ENCODE measurements at regions not wholly inside any gene's neighbourhood (a gene's known extent, or its start where the extent isn't known, plus 50 kb on each side); places are given as distances from the start of the nearest gene placed in this dataset.

- Mint-ChIP-seq H3K9me3 (ENCODE audit: low read depth, unreplicated experiment) (no peaks in the 10 kb centered on the region), H3K36me3 (ENCODE audit: insufficient read depth, unreplicated experiment) (no peaks in the 10 kb centered on the region), H3K27me3 (ENCODE audit: unreplicated experiment) (peaks cover 97% of the 10 kb centered on the region), H3K4me1 (ENCODE audit: low read depth, unreplicated experiment) (no peaks in the 10 kb centered on the region), H3K27ac (ENCODE audit: unreplicated experiment) (no peak overlapping the region), H3K4me3 (ENCODE audit: low read depth, unreplicated experiment) (no peak overlapping the region)
- CTCF ChIA-PET, result interaction anchor here (0.6 to 2.0 kb wide), 5 partner anchors 11 to 349 kb away, joined by 3 to 61 read pairs (median 4); partner anchors contain the start of gene NSG2
- no peak for DNase-seq
- TF ChIP-seq, protein P1, sequence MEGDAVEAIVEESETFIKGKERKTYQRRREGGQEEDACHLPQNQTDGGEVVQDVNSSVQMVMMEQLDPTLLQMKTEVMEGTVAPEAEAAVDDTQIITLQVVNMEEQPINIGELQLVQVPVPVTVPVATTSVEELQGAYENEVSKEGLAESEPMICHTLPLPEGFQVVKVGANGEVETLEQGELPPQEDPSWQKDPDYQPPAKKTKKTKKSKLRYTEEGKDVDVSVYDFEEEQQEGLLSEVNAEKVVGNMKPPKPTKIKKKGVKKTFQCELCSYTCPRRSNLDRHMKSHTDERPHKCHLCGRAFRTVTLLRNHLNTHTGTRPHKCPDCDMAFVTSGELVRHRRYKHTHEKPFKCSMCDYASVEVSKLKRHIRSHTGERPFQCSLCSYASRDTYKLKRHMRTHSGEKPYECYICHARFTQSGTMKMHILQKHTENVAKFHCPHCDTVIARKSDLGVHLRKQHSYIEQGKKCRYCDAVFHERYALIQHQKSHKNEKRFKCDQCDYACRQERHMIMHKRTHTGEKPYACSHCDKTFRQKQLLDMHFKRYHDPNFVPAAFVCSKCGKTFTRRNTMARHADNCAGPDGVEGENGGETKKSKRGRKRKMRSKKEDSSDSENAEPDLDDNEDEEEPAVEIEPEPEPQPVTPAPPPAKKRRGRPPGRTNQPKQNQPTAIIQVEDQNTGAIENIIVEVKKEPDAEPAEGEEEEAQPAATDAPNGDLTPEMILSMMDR (IDR thresholded peaks at IDR 0.05; ENCODE audit: unreplicated experiment), result no peak
- BruUV-seq (replicated peaks), result no TSS peak
- intact Hi-C loops (cut with micrococcal nuclease; ENCODE audit: unreplicated experiment), result no loop called here
These were observed 267.1 kb downstream of the NSG2 start for GRCh38 chr5:174312641-174313040.

DNA sequence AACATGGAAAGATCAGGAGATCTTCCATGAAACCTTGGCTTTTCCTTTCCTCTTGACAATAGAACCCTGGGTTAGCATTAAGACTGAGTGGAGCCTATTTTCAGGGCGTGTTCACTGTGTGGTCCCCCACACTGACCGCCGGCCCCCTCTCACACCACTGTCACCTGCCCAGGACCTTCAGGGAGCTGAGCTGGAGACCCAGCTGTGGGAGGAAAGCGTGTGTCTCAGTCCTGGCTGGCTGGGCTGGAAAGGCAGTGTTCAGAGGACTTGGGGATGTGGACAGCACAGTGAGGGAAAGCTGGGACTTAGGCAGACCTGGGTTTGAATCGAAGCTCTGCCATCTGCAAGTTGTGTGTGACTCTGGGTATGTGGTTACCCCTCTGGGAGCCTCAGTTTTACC lies 268.1 kb downstream of the NSG2 start:
- no peaks in the 10 kb centered on the region for H3K9me3 Mint-ChIP-seq (ENCODE audit: low read depth, unreplicated experiment)
- peaks cover 97% of the 10 kb centered on the region for H3K27me3 Mint-ChIP-seq (ENCODE audit: unreplicated experiment)

GRCh38 chr5:174314261-174314660 lies 268.8 kb downstream of the NSG2 start:
- CTCF ChIA-PET, result interaction anchor here (0.5 to 2.9 kb wide), 2 partner anchors 269 to 439 kb away, joined by 5 to 15 read pairs; partner anchors contain the start of gene NSG2
- H3K4me1 Mint-ChIP-seq (ENCODE audit: low read depth, unreplicated experiment), result no peaks in the 10 kb centered on the region
- BruUV-seq (replicated peaks), result no TSS peak

More for the DNA sequence above, 268.1 kb downstream of the NSG2 start:
- TF ChIP-seq, protein P1 (IDR thresholded peaks at IDR 0.05; ENCODE audit: unreplicated experiment), result no peak
- DNase-seq, result no peak
- Mint-ChIP-seq H3K4me3 (ENCODE audit: low read depth, unreplicated experiment) (no peak overlapping the region), H3K36me3 (ENCODE audit: insufficient read depth, unreplicated experiment) (no peaks in the 10 kb centered on the region), H3K4me1 (ENCODE audit: low read depth, unreplicated experiment) (no peaks in the 10 kb centered on the region), H3K27ac (ENCODE audit: unreplicated experiment) (no peak overlapping the region)
- intact Hi-C loops (cut with micrococcal nuclease; ENCODE audit: unreplicated experiment), result no loop called here
- no TSS peak for BruUV-seq (replicated peaks)
- CTCF ChIA-PET, result interaction anchor here (0.5 to 2.9 kb wide), 2 partner anchors 268 to 439 kb away, joined by 5 to 15 read pairs; partner anchors contain the start of gene NSG2

GRCh38 chr5:174315471-174315870 lies 270.0 kb downstream of the NSG2 start:
- no peaks in the 10 kb centered on the region for H3K9me3 Mint-ChIP-seq (ENCODE audit: low read depth, unreplicated experiment)
- TF ChIP-seq, protein P1 (IDR thresholded peaks at IDR 0.05; ENCODE audit: unreplicated experiment), result no peak
- no peaks in the 10 kb centered on the region for H3K4me1 Mint-ChIP-seq (ENCODE audit: low read depth, unreplicated experiment)
- BruUV-seq (replicated peaks), result no TSS peak
- H3K4me3 Mint-ChIP-seq (ENCODE audit: low read depth, unreplicated experiment), result no peak overlapping the region
- H3K27ac Mint-ChIP-seq (ENCODE audit: unreplicated experiment), result no peak overlapping the region
- intact Hi-C loops (cut with micrococcal nuclease; ENCODE audit: unreplicated experiment), result loop anchor here (5.0 kb wide), 1 partner anchor 1023 kb away; no protein-coding TSS in a partner anchor
- DNase-seq, result no peak
- peaks cover 97% of the 10 kb centered on the region for H3K27me3 Mint-ChIP-seq (ENCODE audit: unreplicated experiment)
- no peaks in the 10 kb centered on the region for H3K36me3 Mint-ChIP-seq (ENCODE audit: insufficient read depth, unreplicated experiment)
- CTCF ChIA-PET, result interaction anchor here (0.6 to 2.9 kb wide), 2 partner anchors 270 to 409 kb away, joined by 4 to 15 read pairs; partner anchors contain the start of genes MSX2 and NSG2

More at GRCh38 chr5:174314261-174314660, 268.8 kb downstream of the NSG2 start:
- Mint-ChIP-seq H3K9me3 (ENCODE audit: low read depth, unreplicated experiment) (no peaks in the 10 kb centered on the region), H3K4me3 (ENCODE audit: low read depth, unreplicated experiment) (no peak overlapping the region), H3K27ac (ENCODE audit: unreplicated experiment) (no peak overlapping the region), H3K27me3 (ENCODE audit: unreplicated experiment) (peaks cover 97% of the 10 kb centered on the region), H3K36me3 (ENCODE audit: insufficient read depth, unreplicated experiment) (no peaks in the 10 kb centered on the region)
- DNase-seq, result no peak
- TF ChIP-seq, protein P1 (IDR thresholded peaks at IDR 0.05; ENCODE audit: unreplicated experiment), result no peak
- intact Hi-C loops (cut with micrococcal nuclease; ENCODE audit: unreplicated experiment), result no loop called here

All from Calu3 (cell line).